ENCODE measurements at regions not wholly inside any gene's neighbourhood (a gene's known extent, or its start where the extent isn't known, plus 50 kb on each side); places are given as distances from the start of the nearest gene placed in this dataset.

DNA sequence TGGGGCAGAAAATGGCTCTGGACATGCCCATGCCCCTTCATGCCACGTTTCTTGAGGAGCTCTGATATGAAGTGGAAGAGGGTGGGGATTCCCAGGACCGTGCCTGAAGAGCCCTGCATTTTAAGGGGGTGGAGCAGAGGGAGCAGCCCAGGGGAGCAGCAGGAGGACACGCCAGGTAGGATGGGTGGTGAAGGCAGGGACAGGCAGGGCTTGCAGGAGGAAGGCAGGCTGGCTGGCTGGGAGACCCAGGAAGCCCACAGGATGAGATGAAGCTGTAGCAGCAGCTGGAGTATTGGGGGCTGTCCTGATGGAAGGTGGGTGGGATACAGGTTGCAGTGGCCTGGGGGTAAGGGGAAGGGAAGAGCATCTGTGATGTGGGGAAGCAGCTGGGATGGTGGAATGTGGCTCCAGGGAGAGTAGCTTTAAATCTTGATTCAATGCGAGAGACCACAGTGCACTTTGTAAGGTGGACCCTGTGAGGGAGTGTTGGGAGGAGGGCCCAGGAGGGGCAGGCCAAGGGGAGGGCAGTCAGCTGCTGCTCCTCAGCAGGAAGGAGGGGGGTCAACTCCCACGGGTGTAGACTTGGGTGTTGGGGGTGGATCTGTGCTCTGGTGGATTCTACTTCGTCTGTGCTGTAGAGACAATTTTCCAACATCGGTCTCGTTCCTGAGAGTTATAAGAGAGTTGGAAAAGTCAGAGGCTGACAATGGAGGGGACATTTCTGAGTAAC is 242.6 kb upstream of the IRX4 start:
- intact Hi-C loops (cut with micrococcal nuclease): no loop called here
- Mint-ChIP-seq H3K27me3 (peaks cover 4% of the 10 kb centered on the region), H3K4me3 (no peak overlapping the region), H3K9me3 (peaks cover 30% of the 10 kb centered on the region), H3K27ac (no peak overlapping the region), H3K4me1 (ENCODE audit: low read depth) (no peaks in the 10 kb centered on the region), H3K36me3 (ENCODE audit: low read depth) (no peaks in the 10 kb centered on the region)

DNA sequence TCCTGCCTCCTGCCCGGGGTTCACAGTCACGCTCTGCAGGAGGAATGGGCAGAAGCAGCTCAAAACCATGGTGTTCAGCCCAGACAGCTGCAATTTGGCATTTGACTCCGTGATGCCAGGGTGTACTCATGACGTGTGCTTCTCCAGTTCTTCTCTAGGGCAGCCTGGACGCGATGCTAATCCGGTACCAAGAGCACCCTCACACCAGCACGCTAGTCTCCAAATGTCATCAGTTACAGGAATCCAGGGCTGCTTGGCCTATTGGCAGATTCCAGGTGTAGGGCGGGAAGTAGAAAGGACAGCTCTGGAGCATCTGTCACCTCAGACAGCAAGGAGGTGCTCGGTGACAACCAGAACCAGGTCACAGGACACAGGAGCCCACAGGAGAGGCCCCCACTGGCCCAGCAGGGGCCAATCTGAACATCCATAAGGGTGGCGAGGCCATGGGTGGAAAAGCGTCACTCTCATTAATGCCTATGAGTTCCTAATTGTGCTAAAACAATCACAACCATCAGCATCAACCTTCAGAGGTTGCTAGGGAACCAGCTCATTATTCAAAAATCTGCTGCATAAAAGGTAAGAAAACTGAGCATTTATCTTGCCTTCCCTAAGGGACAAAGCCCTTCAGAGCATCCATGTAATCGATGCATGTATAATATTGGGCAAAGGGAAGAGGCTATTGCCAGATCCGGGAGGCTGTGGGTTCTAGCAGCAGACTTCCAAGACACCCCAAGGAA is 241.9 kb upstream of the IRX4 start:
- H3K27ac Mint-ChIP-seq: no peak overlapping the region
- intact Hi-C loops (cut with micrococcal nuclease): no loop called here

DNA sequence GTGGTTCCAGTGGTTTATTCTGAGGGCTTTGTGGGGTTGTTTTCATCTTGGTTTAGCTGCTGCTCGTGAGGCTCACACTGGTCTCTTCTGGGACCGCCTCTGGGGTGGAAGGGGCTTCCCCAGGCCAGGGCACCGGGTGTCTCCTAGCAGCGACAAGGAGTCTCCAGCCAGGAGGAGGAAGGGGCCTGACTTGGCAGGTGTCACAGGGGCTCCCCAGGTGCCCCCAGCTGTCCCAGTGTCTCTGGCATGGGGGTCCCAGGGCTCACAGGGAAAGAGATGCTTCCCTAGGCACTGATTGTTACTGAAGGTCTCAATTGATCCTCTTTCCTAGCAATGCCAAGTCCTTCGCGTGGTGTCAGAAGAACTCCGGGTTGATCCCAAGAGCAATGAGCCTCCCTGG is 241.1 kb upstream of the IRX4 start:
- Mint-ChIP-seq H3K4me3 (no peak overlapping the region), H3K36me3 (ENCODE audit: low read depth) (no peaks in the 10 kb centered on the region), H3K27me3 (peaks cover 1% of the 10 kb centered on the region), H3K4me1 (ENCODE audit: low read depth) (no peaks in the 10 kb centered on the region), H3K27ac (no peak overlapping the region), H3K9me3 (peaks cover 30% of the 10 kb centered on the region)
- intact Hi-C loops (cut with micrococcal nuclease): no loop called here

More for the DNA sequence above, 241.9 kb upstream of the IRX4 start:
- H3K9me3 Mint-ChIP-seq: peaks cover 30% of the 10 kb centered on the region
- no peaks in the 10 kb centered on the region for H3K4me1 Mint-ChIP-seq (ENCODE audit: low read depth)
- peaks cover 2% of the 10 kb centered on the region for H3K27me3 Mint-ChIP-seq
- H3K36me3 Mint-ChIP-seq (ENCODE audit: low read depth): no peaks in the 10 kb centered on the region
- H3K4me3 Mint-ChIP-seq: no peak overlapping the region

DNA sequence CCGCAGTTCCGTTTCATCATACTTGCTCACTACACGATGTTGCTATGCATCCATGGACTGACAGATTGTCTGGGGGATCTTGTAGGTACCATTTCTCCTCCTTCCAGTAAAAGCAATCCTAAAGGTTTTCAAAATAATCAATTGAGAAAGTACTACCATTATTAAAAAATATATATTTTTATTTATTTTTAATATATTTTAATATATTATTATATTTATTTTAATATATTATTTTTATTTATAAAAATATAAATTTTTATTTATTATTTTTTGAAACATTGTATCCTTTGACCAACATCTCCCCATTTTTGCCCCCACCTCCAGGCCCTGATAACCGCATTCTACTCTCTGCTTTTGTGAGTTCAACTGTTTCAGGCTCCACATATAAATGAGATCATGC is 237.6 kb upstream of the IRX4 start:
- no peaks in the 10 kb centered on the region for H3K4me1 Mint-ChIP-seq (ENCODE audit: low read depth)
- no peak overlapping the region for H3K4me3 Mint-ChIP-seq
- H3K9me3 Mint-ChIP-seq: peaks cover 30% of the 10 kb centered on the region
- H3K27ac Mint-ChIP-seq: no peak overlapping the region
- intact Hi-C loops (cut with micrococcal nuclease): no loop called here
- H3K36me3 Mint-ChIP-seq (ENCODE audit: low read depth): no peaks in the 10 kb centered on the region
- no peaks in the 10 kb centered on the region for H3K27me3 Mint-ChIP-seq

DNA sequence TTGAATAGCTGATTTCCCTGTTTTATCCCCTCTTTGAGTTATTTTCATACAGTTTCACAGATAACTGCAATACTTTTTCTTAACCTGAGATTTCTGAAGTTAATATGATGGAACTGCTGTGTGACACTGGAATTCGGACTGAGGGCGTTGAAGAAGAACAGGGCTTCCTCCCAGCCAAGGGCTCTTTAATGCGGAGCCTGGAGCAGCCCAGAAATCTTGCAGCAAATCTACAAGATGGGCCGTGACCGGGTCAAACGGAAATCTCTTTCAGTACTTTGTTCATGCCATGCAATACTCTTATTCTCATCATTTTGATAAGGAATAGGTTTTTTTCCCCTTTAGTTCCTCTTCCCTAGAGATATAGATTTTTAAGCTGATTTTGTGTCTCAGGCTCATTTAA is 236.8 kb upstream of the IRX4 start:
- intact Hi-C loops (cut with micrococcal nuclease): no loop called here
- H3K4me3 Mint-ChIP-seq: no peak overlapping the region
- H3K27me3 Mint-ChIP-seq: no peaks in the 10 kb centered on the region
- H3K27ac Mint-ChIP-seq: no peak overlapping the region
- peaks cover 30% of the 10 kb centered on the region for H3K9me3 Mint-ChIP-seq
- H3K4me1 Mint-ChIP-seq (ENCODE audit: low read depth): no peaks in the 10 kb centered on the region
- no peaks in the 10 kb centered on the region for H3K36me3 Mint-ChIP-seq (ENCODE audit: low read depth)

DNA sequence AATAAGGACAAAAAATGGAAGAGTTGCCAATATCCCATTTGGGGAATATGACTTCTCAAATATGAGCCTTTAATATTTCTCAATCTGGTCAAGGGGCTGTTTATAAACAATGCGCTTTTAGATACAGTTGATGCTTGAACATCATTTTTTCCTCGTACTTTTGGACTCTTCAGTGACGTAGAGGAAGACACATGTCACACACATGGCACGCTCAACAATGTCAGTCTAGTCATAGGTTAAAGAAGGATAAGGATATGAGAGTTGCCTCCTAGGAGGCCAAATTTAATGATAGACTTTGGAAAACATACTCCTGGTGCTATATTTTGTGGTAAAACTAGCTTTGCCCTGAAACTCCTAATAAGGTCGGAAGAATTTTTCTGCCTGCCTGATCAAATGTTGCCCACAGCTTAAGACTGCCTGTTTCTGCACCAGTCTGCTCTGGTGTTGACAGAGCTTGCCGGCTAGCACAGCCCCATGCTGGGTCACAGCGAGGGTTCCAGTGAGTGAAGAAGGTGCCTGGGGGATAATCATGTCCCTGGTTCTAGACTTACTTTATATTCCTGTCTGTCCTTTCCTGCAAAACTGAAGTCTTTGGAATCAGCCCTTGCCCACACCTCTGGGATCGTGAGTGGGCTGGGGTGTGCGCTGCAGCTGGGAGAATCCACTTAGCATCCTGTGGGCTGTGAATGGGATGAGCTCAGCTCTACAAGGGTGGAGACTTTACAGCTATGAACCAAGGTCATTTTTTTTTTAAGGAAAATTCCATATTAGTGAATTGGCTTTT is 230.8 kb upstream of the IRX4 start:
- intact Hi-C loops (cut with micrococcal nuclease): no loop called here
- H3K4me3 Mint-ChIP-seq: no peak overlapping the region
- H3K4me1 Mint-ChIP-seq (ENCODE audit: low read depth): no peaks in the 10 kb centered on the region
- H3K27me3 Mint-ChIP-seq: no peaks in the 10 kb centered on the region
- no peak overlapping the region for H3K27ac Mint-ChIP-seq
- H3K36me3 Mint-ChIP-seq (ENCODE audit: low read depth): no peaks in the 10 kb centered on the region
- H3K9me3 Mint-ChIP-seq: no peaks in the 10 kb centered on the region

DNA sequence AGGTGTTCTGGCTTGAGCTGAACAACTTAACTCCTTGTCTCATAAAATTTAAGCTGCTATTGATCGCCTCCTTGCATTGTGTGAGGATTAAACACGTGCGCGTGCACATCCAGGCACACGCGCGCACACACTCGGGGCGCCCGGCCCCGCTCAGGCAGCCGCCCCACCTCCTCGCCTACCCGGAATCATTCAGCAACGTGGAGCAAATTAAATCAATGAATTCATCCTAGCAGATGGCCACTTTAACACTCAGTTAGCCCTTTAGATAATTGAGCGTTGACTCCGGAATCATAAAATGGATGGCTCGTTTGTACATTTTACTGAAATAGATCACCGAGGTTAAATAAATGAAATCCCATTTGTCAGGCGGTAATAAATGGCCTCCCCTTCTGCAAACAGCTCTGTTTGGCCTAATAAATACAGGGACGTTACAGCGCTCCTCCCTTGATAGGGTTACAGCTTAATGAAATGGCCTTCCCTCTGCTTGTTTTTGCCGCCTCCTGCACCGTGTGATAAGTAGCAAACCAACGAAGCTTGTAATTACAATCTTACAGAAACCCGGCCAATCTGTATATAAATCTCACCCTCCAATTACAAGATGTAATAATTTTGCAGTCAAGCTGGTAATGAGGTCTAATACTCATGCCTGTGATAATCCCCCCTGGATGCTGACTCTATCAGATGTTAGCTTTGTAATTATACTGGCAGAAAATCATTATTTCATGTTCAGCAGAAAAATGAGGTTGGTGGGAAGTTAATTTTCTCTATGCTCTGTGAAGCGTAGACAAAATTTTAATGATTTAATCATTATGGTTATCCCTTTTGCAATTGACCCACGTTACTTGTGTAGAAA is 229.7 kb upstream of the IRX4 start:
- Mint-ChIP-seq H3K27me3 (no peaks in the 10 kb centered on the region), H3K4me1 (ENCODE audit: low read depth) (no peaks in the 10 kb centered on the region), H3K36me3 (ENCODE audit: low read depth) (no peaks in the 10 kb centered on the region), H3K27ac (no peak overlapping the region), H3K4me3 (no peak overlapping the region), H3K9me3 (no peaks in the 10 kb centered on the region)
- intact Hi-C loops (cut with micrococcal nuclease): no loop called here

DNA sequence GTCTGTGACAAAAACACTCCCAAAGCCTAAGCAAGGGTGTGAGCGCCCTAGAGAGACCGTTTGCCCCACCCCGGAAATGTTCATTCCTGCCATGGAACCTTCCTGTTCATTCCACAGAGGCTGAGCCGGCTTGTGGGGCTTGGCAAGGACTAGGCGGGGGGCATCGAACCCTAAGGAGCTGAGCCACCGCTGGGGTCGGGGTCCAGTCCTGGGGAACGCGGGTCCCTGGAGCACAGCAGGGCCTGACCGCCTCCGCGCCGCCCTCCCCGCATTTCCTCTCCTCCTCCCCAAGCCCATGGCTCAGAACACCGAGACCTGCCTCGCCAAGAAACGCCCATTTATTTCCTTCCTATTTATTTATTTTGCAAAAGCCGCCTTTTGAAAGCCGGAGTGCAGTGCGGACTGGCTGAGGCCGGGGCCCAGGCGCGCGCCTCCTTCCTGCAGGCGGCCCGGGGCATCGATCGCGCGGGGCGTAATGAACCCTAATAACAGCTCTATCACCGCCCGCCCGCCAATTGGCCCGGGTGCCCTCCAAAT is 228.9 kb upstream of the IRX4 start:
- Mint-ChIP-seq H3K9me3 (no peaks in the 10 kb centered on the region), H3K36me3 (ENCODE audit: low read depth) (no peaks in the 10 kb centered on the region), H3K27me3 (no peaks in the 10 kb centered on the region), H3K27ac (no peak overlapping the region), H3K4me1 (ENCODE audit: low read depth) (no peaks in the 10 kb centered on the region), H3K4me3 (no peak overlapping the region)
- intact Hi-C loops (cut with micrococcal nuclease): no loop called here

DNA sequence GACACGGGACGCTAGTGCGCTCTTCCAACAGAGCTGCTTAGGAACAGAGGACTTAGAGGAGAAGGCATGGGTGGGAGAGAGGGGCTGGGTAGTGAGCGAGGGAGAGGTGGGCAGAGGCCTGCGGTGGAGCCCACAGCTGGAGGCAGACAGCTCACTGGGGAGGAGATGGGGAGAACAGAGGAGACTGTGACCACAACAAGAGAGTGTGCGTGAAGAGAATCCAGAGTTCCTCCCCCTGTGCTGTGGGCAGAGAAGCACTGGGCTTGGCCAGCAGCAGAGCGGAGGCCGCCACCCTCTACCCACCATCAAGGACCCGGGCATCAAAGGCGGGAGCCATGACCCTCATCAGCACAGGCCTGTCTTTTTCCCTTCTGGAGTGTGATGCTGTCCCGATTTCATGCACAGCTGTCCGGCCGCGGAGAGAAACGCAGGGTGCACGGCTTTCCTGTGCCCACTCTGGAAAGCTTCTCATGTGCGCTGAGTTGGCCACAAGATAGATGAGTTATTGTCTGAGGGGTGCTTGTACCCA is 228.3 kb upstream of the IRX4 start:
- Mint-ChIP-seq H3K4me1 (ENCODE audit: low read depth) (no peaks in the 10 kb centered on the region), H3K4me3 (no peak overlapping the region), H3K27ac (no peak overlapping the region), H3K27me3 (no peaks in the 10 kb centered on the region), H3K36me3 (ENCODE audit: low read depth) (no peaks in the 10 kb centered on the region), H3K9me3 (peaks cover 4% of the 10 kb centered on the region)
- intact Hi-C loops (cut with micrococcal nuclease): no loop called here

DNA sequence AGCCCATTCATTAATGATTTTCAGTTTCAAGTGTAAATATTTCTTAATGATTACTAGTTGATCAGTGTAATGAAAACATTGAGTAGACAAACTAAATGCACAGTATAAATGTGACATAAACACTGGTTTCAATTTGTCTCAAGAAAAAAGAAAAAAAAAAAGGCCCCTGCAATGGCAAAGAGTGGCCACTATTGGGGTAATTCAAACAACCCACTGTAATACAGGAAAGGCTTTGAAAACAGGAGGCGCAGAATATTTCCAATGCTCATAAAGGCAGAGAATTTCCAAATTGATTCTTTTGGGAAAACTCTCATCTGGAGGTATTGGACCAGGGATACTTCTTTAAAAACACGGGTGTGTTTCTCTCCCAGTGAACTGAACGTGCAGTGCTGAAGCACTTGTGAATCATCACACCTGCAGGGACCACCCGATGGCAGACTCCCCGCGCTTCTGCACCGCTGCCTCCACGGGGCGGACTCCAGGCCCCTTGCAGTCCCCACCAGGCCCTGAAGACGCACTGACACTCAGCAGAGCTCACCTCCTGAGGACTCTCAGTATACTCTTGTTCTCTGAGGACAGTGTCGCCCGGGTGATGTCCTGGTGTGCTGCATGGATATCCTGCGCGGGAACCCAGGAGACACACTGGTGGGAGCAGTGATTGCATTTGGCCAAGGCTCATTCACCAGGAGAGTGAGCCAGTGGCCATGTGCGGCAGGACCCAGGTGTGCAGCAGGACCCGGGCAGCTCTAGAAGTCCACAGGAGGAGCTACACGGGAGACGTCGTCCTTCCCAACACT is 227.6 kb upstream of the IRX4 start:
- Mint-ChIP-seq H3K4me1 (ENCODE audit: low read depth) (no peaks in the 10 kb centered on the region), H3K27me3 (no peaks in the 10 kb centered on the region), H3K27ac (no peak overlapping the region), H3K4me3 (no peak overlapping the region), H3K36me3 (ENCODE audit: low read depth) (no peaks in the 10 kb centered on the region), H3K9me3 (peaks cover 10% of the 10 kb centered on the region)
- intact Hi-C loops (cut with micrococcal nuclease): no loop called here

DNA sequence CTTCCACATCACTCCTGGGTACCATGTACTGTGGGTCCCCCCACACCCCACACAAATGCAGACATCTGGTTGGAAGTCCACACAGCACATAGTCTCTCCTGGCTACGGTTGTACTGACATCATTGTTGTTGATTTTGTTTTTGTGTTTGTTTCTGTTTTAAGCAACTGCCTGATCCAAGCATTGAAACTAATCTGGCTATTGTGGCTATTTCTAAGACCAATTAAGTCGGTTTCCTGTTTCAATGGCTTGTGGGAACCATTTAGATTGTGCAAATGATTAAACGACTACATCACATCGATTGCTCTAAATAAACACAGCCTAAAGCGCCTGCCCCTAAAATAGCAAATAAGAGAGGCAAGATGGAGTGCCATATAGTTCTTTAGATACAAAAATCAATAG is 226.8 kb upstream of the IRX4 start:
- intact Hi-C loops (cut with micrococcal nuclease): no loop called here
- H3K4me1 Mint-ChIP-seq (ENCODE audit: low read depth): no peaks in the 10 kb centered on the region
- H3K27me3 Mint-ChIP-seq: no peaks in the 10 kb centered on the region
- peaks cover 11% of the 10 kb centered on the region for H3K9me3 Mint-ChIP-seq
- no peak overlapping the region for H3K4me3 Mint-ChIP-seq
- no peak overlapping the region for H3K27ac Mint-ChIP-seq
- no peaks in the 10 kb centered on the region for H3K36me3 Mint-ChIP-seq (ENCODE audit: low read depth)

DNA sequence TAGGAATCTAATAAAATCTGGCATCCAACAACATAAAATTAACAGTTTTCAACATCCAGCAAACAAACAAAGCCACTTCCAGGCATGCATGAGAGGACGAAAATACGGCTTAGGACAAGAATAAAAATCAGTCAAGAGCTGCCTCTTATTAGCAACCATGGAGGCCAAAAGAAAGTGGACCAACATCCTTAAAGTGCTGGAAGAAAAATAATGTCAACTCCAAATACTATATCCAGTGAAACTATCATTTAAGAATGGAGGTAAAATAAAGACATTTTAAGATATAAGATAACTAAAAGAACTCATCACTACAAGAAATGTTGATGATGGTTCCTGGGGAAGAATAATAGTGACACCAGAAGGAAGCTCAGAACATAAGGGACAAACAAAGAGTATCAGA is 224.0 kb upstream of the IRX4 start:
- Mint-ChIP-seq H3K27ac (no peak overlapping the region), H3K36me3 (ENCODE audit: low read depth) (no peaks in the 10 kb centered on the region), H3K4me1 (ENCODE audit: low read depth) (no peaks in the 10 kb centered on the region), H3K27me3 (no peaks in the 10 kb centered on the region), H3K4me3 (no peak overlapping the region), H3K9me3 (peaks cover 11% of the 10 kb centered on the region)
- intact Hi-C loops (cut with micrococcal nuclease): no loop called here

DNA sequence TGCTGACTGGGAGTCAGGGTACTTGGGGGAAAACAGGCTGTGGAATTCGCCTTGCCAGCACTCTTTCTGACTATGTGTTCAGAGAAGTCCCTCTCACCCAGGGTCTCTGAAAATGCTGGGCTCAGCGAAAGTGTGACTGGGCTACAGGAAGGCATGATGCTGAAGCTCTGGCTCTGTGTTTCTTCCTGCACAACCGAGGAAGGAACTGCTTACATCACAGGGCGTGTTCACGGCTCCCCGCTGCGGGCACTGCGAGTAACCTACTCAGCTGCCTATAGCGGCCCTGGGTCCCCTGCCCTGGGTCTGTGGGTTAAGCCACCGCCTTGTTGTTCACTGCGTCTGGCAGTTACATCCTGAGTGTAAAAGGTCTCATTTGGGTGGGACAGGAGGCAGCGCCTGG is 222.4 kb upstream of the IRX4 start:
- Mint-ChIP-seq H3K27me3 (no peaks in the 10 kb centered on the region), H3K9me3 (peaks cover 11% of the 10 kb centered on the region), H3K27ac (no peak overlapping the region), H3K4me1 (ENCODE audit: low read depth) (no peaks in the 10 kb centered on the region), H3K4me3 (no peak overlapping the region), H3K36me3 (ENCODE audit: low read depth) (no peaks in the 10 kb centered on the region)
- intact Hi-C loops (cut with micrococcal nuclease): no loop called here
